OCI-LY1 (cell line): ENCODE measurements at regions not wholly inside any gene's neighbourhood (a gene's known extent, or its start where the extent isn't known, plus 50 kb on each side); places are given as distances from the start of the nearest gene placed in this dataset.

Experiments used
- H2AFZ ChIP-seq: fragments of 200-600 bp; sonication (generic), shearing (Covaris generic); 2 replicates; pipeline ENCODE4 v1.6.0; 2014; ENCODE audit warnings: antibody characterized with exemption, mild to moderate bottlenecking, low read length
- H3F3A ChIP-seq: fragments of 200-600 bp; sonication (generic), shearing (Covaris generic); 2 replicates; pipeline ENCODE4 v1.6.0; 2014; ENCODE audit warnings: mild to moderate bottlenecking, antibody characterized with exemption, low read length, moderate library complexity; ENCODE audit not compliant: insufficient read depth
- H3K27ac ChIP-seq: fragments of 200-600 bp; sonication (generic); 2 replicates; pipeline ENCODE4 v1.5.1; 2014; ENCODE audit warnings: low read length, mixed run types, mild to moderate bottlenecking, low read depth; ENCODE audit not compliant: poor library complexity, severe bottlenecking
- H3K27me3 ChIP-seq: fragments of 200-600 bp; sonication (generic); 2 replicates; pipeline ENCODE4 v1.6.0; 2014; ENCODE audit warnings: antibody characterized with exemption, mild to moderate bottlenecking, low read length, moderate library complexity; ENCODE audit not compliant: insufficient read depth
- H3K36me3 ChIP-seq: fragments of 200-600 bp; sonication (generic); 2 replicates; pipeline ENCODE4 v1.6.1; 2014; ENCODE audit warnings: mild to moderate bottlenecking, antibody characterized with exemption, low read length, moderate library complexity, mixed read lengths; ENCODE audit not compliant: insufficient read depth
- H3K4me1 ChIP-seq: fragments of 200-600 bp; sonication (generic); 2 replicates; pipeline ENCODE4 v1.5.1; 2014; ENCODE audit warnings: mild to moderate bottlenecking, low read length, moderate library complexity; ENCODE audit not compliant: insufficient read depth, severe bottlenecking
- H3K4me2 ChIP-seq: fragments of 200-600 bp; sonication (generic), shearing (Covaris generic); 2 replicates; pipeline ENCODE4 v1.6.1; 2014; ENCODE audit warnings: low read length
- H3K4me3 ChIP-seq: fragments of 200-600 bp; sonication (generic); 2 replicates; pipeline ENCODE4 v1.5.1; 2014; ENCODE audit warnings: low read length, low read depth, mild to moderate bottlenecking, mixed read lengths; ENCODE audit not compliant: poor library complexity, severe bottlenecking
- H3K79me2 ChIP-seq: fragments of 200-600 bp; shearing (Covaris generic); 2 replicates; pipeline ENCODE4 v1.6.1; 2016; ENCODE audit warnings: mixed run types, low read length, mixed read lengths; ENCODE audit not compliant: insufficient read depth
- H3K9ac ChIP-seq: fragments of 200-600 bp; sonication (generic), shearing (Covaris generic); 2 replicates; pipeline ENCODE4 v1.6.1; 2014; ENCODE audit warnings: mild to moderate bottlenecking, low read length, mixed read lengths
- H3K9me2 ChIP-seq: fragments of 200-600 bp; sonication (generic), shearing (Covaris generic); 2 replicates; pipeline ENCODE4 v1.6.1; 2014; ENCODE audit warnings: low read depth, mild to moderate bottlenecking, low read length, mixed read lengths
- H3K9me3 ChIP-seq: fragments of 200-600 bp; shearing (Covaris generic); 2 replicates; pipeline ENCODE4 v1.6.1; 2014; ENCODE audit warnings: low read length, mixed read lengths
- H4K20me1 ChIP-seq: fragments of 200-600 bp; sonication (generic), shearing (Covaris generic); 2 replicates; pipeline ENCODE4 v1.6.0; 2016; ENCODE audit warnings: mild to moderate bottlenecking, low read length; ENCODE audit not compliant: insufficient read depth
- EZH2 ChIP-seq: fragments of 200-600 bp; sonication (generic), shearing (Covaris generic); IDR thresholded peaks from 2 replicates; pipeline ENCODE4 v1.8.0; 2017; ENCODE audit warnings: borderline replicate concordance, mixed run types, mild to moderate bottlenecking, antibody characterized with exemption, low read length, moderate library complexity, mixed read lengths
- TF ChIP-seq, protein P1 (sequence below): fragments of 200-600 bp; sonication (generic), shearing (Covaris generic); IDR thresholded peaks from 2 replicates; pipeline ENCODE4 v1.5.1; 2017; ENCODE audit warnings: mild to moderate bottlenecking, antibody characterized with exemption, low read length, moderate library complexity, mixed read lengths

DNA sequence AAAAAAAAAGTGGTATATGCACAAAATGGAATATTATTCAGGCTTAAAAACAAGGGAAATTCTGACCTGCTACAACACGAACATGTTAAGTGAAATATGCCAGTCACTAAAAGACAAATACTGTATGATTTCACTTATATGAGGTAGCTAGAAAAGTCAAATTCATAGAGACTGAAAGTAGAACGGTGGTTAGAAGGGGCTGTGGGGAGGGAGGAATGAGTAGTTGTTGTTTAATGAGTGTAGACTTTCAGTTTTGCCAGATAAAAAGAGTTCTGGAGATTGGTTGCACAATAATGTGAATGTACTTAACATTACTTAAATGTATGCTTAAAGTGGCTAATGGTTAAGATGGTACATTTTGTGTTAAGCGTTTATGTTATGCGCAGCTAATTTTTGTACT lies 79.5 kb upstream of the IL12B start:
- no peaks in the 10 kb centered on the region for H3K27me3 ChIP-seq
- no peak overlapping the region for H3K27ac ChIP-seq
- no peaks in the 10 kb centered on the region for H3K79me2 ChIP-seq
- no peak overlapping the region for H2AFZ ChIP-seq
- H3K9ac ChIP-seq = no peak overlapping the region
- H3K4me2 ChIP-seq = no peak overlapping the region
- no peaks in the 10 kb centered on the region for H3K4me1 ChIP-seq
- no peaks in the 10 kb centered on the region for H4K20me1 ChIP-seq
- no peaks in the 10 kb centered on the region for H3K36me3 ChIP-seq
- TF ChIP-seq, protein P1, sequence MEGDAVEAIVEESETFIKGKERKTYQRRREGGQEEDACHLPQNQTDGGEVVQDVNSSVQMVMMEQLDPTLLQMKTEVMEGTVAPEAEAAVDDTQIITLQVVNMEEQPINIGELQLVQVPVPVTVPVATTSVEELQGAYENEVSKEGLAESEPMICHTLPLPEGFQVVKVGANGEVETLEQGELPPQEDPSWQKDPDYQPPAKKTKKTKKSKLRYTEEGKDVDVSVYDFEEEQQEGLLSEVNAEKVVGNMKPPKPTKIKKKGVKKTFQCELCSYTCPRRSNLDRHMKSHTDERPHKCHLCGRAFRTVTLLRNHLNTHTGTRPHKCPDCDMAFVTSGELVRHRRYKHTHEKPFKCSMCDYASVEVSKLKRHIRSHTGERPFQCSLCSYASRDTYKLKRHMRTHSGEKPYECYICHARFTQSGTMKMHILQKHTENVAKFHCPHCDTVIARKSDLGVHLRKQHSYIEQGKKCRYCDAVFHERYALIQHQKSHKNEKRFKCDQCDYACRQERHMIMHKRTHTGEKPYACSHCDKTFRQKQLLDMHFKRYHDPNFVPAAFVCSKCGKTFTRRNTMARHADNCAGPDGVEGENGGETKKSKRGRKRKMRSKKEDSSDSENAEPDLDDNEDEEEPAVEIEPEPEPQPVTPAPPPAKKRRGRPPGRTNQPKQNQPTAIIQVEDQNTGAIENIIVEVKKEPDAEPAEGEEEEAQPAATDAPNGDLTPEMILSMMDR = no peak
- no peak for TF ChIP-seq EZH2
- no peaks in the 10 kb centered on the region for H3F3A ChIP-seq
- no peaks in the 10 kb centered on the region for H3K9me3 ChIP-seq
- H3K9me2 ChIP-seq = no peaks in the 10 kb centered on the region
- no peak overlapping the region for H3K4me3 ChIP-seq

DNA sequence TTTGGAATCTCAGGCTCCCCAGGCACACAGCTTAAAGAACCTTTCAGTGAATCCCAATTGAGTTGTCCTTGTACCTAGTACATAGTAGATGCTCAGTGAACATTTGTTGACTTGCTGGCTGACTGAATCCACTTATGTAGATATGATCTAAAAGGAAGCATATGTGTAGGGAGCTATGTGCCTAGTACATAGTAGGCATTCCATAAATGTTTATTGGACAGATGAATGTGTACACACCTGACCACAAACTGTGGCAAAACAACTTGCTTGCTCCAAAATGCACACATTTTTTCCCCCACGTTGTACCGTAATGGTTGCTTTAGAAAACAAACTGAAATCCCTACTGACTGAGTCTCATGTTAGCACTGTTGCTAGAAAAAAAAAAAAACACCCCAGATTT lies 80.2 kb upstream of the IL12B start:
- Histone ChIP-seq H3K9me3 (no peaks in the 10 kb centered on the region), H3K9me2 (no peaks in the 10 kb centered on the region), H3K4me1 (no peaks in the 10 kb centered on the region), H3K9ac (no peak overlapping the region), H3K36me3 (no peaks in the 10 kb centered on the region), H3K4me2 (no peak overlapping the region), H4K20me1 (no peaks in the 10 kb centered on the region), H3K27me3 (no peaks in the 10 kb centered on the region), H3K79me2 (no peaks in the 10 kb centered on the region), H3K27ac (no peak overlapping the region), H2AFZ (no peak overlapping the region), H3F3A (no peaks in the 10 kb centered on the region), H3K4me3 (no peak overlapping the region)
- no peak for TF ChIP-seq EZH2
- TF ChIP-seq, protein P1 = no peak

DNA sequence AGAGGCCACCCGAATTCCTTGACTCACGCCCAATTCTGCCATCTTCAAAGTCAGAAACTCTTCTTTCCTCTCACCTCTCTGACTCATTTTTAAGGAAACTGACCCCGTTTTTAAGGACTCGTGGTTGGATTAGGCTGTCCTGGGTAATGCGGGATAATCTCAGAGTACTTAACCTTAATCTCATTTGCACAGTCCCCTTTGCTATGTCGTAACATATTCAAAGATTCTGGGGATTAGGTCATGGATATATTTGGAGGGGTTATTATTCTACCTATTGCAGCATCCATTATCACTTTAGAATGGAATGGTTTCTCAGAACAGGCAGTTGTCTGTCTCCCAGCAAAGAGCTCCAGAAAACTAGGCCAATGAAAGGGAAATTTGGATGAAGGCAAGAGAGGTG lies 80.8 kb upstream of the IL12B start:
- Histone ChIP-seq H4K20me1 (no peaks in the 10 kb centered on the region), H3F3A (no peaks in the 10 kb centered on the region), H3K27ac (no peak overlapping the region), H3K27me3 (no peaks in the 10 kb centered on the region), H2AFZ (no peak overlapping the region), H3K4me2 (no peak overlapping the region), H3K4me3 (no peak overlapping the region), H3K9me3 (no peaks in the 10 kb centered on the region), H3K9me2 (no peaks in the 10 kb centered on the region), H3K4me1 (no peaks in the 10 kb centered on the region), H3K79me2 (no peaks in the 10 kb centered on the region), H3K9ac (no peak overlapping the region), H3K36me3 (no peaks in the 10 kb centered on the region)
- TF ChIP-seq EZH2 = no peak
- TF ChIP-seq, protein P1 = no peak
